Caki2 (cell line): ENCODE measurements at regions not wholly inside any gene's neighbourhood (a gene's known extent, or its start where the extent isn't known, plus 50 kb on each side); places are given as distances from the start of the nearest gene placed in this dataset.
"Not testable (repeated sequence)": the region's sequence is repeated elsewhere in the genome, so short reads cannot be mapped to it uniquely, and the experiment has no call there.

Source experiments
- DNase-seq: peaks from one replicate; pipeline ENCODE4 v3.0.0-alpha.2; 2015; ENCODE audit warnings: low read depth
- in situ Hi-C: cut with HindIII; loops from 2 replicates; pipeline ENCODE4 v1.10.0; 2016; ENCODE audit warnings: low sequenced_read_pairs, low pct_unique_long_range_greater_than_20kb, mixed read lengths

GRCh38 chr17:77796176-77796860, 162.2 kb upstream of the TNRC6C start:
- no peak for DNase-seq
- in situ Hi-C loops: no loop called here

GRCh38 chr17:77798031-77798430, 160.5 kb upstream of the TNRC6C start:
- in situ Hi-C loops: no loop called here
- no peak for DNase-seq

- DNase-seq: no peak
- in situ Hi-C loops: no loop called here
Measured at GRCh38 chr17:77798481-77798880, 160.0 kb upstream of the TNRC6C start.

GRCh38 chr17:77800816-77801215, 157.7 kb upstream of the TNRC6C start:
- in situ Hi-C loops: no loop called here
- no peak for DNase-seq

GRCh38 chr17:77801545-77802332, 156.8 kb upstream of the TNRC6C start:
- in situ Hi-C loops: no loop called here
- DNase-seq: no peak

GRCh38 chr17:77802333-77802615, 156.2 kb upstream of the TNRC6C start:
- in situ Hi-C loops: no loop called here

GRCh38 chr17:77802811-77803220, 155.7 kb upstream of the TNRC6C start:
- in situ Hi-C loops: no loop called here
- no peak for DNase-seq

More at GRCh38 chr17:77802333-77802615, 156.2 kb upstream of the TNRC6C start:
- DNase-seq: no peak

GRCh38 chr17:77803726-77804125, 154.8 kb upstream of the TNRC6C start:
- no peak for DNase-seq
- in situ Hi-C loops: no loop called here

GRCh38 chr17:77804796-77805426, 153.6 kb upstream of the TNRC6C start:
- no peak for DNase-seq
- in situ Hi-C loops: no loop called here

GRCh38 chr17:77805970-77806369, 152.5 kb upstream of the TNRC6C start:
- DNase-seq, in situ Hi-C loops: not testable (repeated sequence)

- in situ Hi-C loops: no loop called here
- DNase-seq: no peak
Measured at GRCh38 chr17:77807051-77807745, 151.3 kb upstream of the TNRC6C start.

- in situ Hi-C loops: no loop called here
- DNase-seq: no peak
Measured at GRCh38 chr17:77807746-77808441, 150.6 kb upstream of the TNRC6C start.

GRCh38 chr17:77808686-77809425, 149.6 kb upstream of the TNRC6C start:
- in situ Hi-C loops: no loop called here

GRCh38 chr17:77809814-77810213, 148.7 kb upstream of the TNRC6C start:
- no peak for DNase-seq
- in situ Hi-C loops: no loop called here

More at GRCh38 chr17:77808686-77809425, 149.6 kb upstream of the TNRC6C start:
- DNase-seq: no peak

GRCh38 chr17:77810536-77810935, 148.0 kb upstream of the TNRC6C start:
- in situ Hi-C loops: no loop called here

GRCh38 chr17:77811521-77811920, 147.0 kb upstream of the TNRC6C start:
- DNase-seq: no peak
- in situ Hi-C loops: no loop called here

More at GRCh38 chr17:77810536-77810935, 148.0 kb upstream of the TNRC6C start:
- no peak for DNase-seq

GRCh38 chr17:77814091-77814772, 144.3 kb upstream of the TNRC6C start:
- in situ Hi-C loops: no loop called here

More at GRCh38 chr17:77814091-77814772, 144.3 kb upstream of the TNRC6C start:
- DNase-seq: no peak
